GM12865 (cell line): ENCODE measurements at regions not wholly inside any gene's neighbourhood (a gene's known extent, or its start where the extent isn't known, plus 50 kb on each side); places are given as distances from the start of the nearest gene placed in this dataset.

Experiments
- DNase-seq: peaks from one replicate; pipeline ENCODE4 v3.0.0; 2010; ENCODE audit warnings: low read depth
- H3K4me3 ChIP-seq: 2 replicates; pipeline ENCODE4 v1.5.1; 2011; ENCODE audit warnings: mild to moderate bottlenecking, low read depth, low read length, control low read depth
- TF ChIP-seq, protein P1 (sequence below): IDR thresholded peaks from 2 replicates; pipeline ENCODE4 v1.5.1; 2011; ENCODE audit warnings: low read length, control low read depth, low read depth, inconsistent platforms; ENCODE audit not compliant: insufficient read depth; ENCODE audit errors: missing control alignments

DNA sequence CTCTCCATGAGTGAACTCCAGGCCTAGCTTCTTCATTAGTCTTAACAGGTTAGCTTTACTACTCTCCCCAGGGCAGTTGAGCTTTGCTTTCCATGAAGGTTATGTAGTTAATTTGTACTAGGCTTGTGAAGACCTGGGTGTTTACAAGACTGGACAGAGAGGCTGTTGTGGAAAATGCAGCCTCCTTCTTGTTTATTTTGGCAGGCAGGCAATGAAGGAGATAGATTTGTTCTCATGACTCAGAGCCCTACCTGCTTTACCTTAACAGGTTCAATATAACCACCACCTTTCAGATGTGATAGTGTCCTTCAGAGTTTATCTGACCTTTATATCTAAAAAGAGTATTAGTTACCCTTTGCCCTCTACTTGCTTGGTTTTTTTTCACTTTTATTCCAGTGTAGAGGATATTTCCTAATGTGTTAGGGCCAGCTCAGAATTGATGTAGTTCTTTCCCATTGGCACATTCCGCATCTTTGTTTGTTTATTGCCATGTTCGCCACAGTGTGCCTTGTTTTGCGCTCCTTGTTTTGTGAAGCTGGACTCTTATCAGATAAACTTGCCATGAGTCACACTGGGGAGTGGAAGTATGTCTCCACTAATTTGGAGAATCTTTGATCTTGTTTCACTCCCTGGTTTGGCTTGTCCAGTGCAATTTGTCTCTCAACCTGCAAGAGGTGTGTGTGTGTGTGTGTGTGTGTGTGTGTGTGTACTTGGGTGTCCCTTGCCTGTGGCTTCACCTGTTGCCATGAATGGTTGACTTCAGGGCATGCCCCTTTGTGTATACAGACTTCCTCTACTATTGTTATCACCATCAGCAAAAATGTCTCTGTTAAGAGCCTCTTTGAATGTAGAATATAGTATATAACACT, 87.4 kb upstream of the MACF1 start:
- no peak overlapping the region for H3K4me3 ChIP-seq
- no peak for DNase-seq
- TF ChIP-seq, protein P1, sequence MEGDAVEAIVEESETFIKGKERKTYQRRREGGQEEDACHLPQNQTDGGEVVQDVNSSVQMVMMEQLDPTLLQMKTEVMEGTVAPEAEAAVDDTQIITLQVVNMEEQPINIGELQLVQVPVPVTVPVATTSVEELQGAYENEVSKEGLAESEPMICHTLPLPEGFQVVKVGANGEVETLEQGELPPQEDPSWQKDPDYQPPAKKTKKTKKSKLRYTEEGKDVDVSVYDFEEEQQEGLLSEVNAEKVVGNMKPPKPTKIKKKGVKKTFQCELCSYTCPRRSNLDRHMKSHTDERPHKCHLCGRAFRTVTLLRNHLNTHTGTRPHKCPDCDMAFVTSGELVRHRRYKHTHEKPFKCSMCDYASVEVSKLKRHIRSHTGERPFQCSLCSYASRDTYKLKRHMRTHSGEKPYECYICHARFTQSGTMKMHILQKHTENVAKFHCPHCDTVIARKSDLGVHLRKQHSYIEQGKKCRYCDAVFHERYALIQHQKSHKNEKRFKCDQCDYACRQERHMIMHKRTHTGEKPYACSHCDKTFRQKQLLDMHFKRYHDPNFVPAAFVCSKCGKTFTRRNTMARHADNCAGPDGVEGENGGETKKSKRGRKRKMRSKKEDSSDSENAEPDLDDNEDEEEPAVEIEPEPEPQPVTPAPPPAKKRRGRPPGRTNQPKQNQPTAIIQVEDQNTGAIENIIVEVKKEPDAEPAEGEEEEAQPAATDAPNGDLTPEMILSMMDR: no peak

DNA sequence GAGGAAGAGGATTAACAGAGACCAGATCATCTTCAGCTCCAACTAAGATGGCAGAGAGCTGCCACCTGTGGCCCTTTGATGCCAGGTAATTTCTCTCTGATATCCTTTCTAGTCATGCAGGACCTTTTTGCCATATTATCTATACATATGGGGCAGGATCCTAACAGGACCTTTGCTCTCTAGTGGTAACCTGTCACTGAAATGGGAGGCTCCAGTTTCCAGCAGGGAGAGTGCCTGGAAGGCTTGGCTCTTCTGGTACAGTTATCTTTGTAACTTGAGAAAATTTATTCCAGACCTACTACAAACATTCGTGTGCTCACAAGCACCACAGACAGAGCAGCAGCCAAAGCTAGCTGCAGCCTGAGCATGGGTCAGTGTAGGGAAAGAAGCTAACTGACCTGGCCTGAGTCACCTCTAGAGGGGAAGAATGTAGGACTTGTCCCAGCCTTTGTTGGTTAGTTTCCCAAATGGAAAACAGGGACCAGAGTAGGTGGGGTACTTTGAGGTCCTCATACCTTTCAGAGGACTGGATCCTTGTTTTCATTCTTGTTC, 86.5 kb upstream of the MACF1 start:
- TF ChIP-seq, protein P1: no peak
- H3K4me3 ChIP-seq: no peak overlapping the region
- no peak for DNase-seq

DNA sequence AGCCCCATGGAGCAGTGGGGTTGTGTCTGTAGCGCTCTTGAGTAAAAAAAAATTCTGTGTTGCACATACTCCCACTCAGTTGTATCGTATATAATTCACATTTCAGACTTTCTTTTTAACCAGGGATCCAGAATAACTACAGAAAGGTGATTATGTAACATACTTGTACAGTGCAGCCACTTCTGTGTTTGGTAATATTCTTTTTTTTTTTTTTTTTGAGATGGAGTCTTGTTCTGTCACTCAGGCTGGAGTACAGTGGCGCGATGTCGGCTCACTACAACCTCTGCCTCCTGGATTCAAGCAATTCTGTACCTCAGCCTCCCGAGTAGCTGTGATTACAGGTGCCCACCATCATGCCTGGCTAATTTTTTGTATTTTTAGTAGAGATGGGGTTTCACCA, 82.4 kb upstream of the MACF1 start:
- no peak overlapping the region for H3K4me3 ChIP-seq
- TF ChIP-seq, protein P1: no peak
- DNase-seq: no peak

DNA sequence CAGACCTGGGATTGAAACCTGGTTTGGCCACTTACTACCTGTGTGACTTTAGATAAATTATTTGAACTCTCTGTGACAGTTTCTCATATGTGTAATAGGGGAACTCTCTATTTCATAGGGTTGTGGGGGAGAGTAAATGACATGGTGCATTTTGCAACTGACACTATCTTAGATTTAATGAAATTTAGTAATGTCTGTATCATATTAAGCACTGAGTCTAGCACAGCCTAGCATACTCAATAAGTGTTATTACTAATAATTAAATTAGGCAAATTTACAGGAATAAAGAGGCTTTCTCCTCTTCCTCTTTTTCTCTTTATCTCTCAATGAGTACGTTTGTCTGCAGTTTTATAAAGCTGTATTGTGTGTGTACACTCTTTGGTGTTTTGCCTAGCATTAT, 80.2 kb upstream of the MACF1 start:
- DNase-seq: no peak
- no peak overlapping the region for H3K4me3 ChIP-seq
- TF ChIP-seq, protein P1: no peak

DNA sequence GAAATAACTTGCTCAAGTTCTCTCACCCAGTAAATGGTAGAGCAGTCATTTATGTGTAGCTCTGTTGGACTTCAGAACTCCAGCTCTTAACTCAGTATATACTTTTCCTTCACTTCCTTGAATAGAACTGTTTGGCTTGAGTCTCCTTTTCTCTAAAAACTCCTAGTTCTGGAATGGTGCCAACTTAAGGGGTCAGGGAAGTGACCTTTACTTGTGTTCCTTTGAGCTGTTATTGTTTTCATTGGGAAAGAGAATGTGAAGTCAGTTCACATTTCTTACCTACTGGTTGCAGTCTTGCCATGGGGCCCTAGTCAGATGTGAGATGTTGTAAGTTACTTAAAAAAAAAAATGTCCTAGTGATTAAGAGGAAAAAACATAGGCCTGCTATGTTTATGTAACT, 77.0 kb upstream of the MACF1 start:
- H3K4me3 ChIP-seq: no peak overlapping the region
- DNase-seq: no peak
- TF ChIP-seq, protein P1: no peak

DNA sequence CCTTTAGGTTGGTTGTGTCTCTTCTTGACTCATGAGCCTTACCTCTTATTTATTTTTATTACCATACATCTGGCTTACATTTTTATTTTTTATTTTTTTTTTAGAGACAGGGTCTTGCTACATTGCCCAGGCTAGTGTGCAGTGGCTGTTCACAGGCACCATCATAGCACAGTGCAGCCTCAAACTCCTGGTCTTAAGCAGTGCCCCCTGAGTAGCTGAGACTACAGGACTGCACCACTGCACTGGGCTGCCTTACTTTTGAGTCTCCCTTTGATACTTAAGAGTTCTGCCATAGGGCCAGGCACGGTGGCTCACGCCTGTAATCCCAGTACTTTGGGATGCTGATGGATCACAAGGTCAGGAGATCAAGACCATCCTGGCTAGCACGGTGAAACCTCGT, 76.4 kb upstream of the MACF1 start:
- H3K4me3 ChIP-seq: no peak overlapping the region
- no peak for DNase-seq
- TF ChIP-seq, protein P1: no peak

DNA sequence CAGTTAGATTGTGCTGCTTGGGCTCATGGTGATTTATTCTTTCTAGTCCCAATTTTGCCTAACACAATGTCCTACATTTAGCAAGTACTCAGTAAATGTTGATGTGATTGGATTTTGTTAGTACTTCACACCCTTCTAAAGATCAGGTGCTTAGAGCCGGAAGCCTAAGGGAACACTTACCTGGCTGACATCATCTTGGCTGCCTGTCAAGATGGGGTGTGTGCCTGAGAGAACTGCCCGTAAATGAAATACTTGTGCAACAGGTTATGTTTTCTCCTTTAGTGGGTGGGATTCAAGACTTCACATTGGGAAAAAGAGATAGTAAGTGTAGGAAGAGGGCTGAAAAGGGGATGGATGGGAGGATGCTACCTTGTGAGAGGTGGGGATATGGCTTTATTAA, 75.5 kb upstream of the MACF1 start:
- no peak for DNase-seq
- TF ChIP-seq, protein P1: no peak
- no peak overlapping the region for H3K4me3 ChIP-seq
